IPS-NIHi7 (cell line): ENCODE measurements at regions not wholly inside any gene's neighbourhood (a gene's known extent, or its start where the extent isn't known, plus 50 kb on each side); places are given as distances from the start of the nearest gene placed in this dataset.

ENCODE experiments used
- DNase-seq: peaks from one replicate; pipeline ENCODE4 v3.0.0; 2012; ENCODE audit warnings: mixed read lengths; ENCODE audit errors: extremely low spot score

DNA sequence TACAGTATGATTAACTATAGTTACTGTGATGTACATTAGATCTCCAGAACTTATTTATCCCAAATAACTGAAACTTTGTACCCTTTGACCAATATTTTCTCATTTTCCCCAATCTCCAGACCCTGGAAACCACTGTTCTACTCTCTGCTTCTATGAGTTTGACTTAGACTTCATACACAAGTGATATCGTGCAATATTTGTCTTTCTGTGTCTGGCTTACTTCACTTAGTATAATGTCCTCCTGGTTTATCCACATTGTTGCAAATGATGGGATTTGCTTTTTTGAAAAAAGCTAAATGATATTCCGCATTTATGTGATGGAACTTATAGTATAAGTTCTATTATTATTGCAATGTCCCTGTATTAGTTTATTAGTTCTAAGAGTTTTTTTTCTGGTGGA is 81.8 kb upstream of the SOD3 start:
- DNase-seq: no peak

DNA sequence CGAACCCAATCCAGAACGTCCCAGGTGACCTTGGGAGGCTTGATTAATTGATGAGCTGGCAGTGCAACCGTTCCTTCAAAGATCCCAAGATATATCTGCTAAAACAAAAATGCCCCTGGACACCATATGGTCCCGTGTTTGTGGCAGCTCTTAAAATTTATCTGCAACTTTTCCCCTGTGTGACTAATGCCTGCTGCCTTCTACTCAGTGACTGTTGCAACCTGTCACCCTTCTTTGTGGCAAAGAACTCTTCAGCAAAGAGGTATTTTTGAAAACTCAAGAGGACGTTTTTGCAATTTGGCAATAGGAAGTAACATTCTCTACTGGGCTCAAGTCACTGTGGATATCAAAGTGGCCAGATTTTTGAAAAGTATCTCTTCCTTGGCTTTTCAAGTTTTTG is 75.8 kb upstream of the SOD3 start:
- DNase-seq: no peak

DNA sequence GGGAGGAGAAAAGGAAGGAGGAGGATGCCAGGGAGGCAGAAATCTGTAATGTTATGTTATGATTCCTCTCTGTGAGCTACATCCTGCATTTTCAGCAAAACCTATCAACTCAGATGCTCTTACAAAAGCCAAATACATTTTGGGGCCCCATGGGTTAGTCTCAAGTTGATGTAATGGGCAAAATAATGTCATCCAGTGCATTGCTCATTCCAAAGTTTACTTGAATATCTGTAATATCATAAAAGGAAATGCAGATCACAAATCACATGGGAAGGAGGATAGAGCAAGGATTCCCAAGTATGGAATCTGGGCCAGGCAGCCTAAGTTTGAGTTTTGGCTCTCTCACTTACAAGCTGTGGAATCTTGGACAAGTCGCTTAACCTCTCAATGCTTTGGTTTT is 74.9 kb upstream of the SOD3 start:
- DNase-seq: no peak

DNA sequence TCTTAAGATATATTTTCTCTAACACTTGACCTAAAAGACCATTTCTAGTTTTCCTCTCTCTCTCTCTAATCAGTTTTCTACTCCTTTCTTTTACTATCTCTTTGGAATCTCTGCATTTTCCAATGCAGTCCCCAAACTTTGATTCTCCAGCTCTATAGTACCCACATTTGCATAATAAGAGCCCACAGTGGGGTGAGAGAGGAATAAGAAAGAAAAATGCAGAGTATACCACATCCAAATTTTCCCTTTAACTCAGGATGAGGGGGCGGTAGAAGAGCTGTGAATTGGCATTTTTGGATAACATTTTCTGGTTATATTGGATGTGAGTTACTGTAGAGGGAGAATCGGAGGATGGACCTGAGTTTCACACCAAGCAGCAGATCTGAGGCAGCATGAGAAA is 74.4 kb upstream of the SOD3 start:
- no peak for DNase-seq

DNA sequence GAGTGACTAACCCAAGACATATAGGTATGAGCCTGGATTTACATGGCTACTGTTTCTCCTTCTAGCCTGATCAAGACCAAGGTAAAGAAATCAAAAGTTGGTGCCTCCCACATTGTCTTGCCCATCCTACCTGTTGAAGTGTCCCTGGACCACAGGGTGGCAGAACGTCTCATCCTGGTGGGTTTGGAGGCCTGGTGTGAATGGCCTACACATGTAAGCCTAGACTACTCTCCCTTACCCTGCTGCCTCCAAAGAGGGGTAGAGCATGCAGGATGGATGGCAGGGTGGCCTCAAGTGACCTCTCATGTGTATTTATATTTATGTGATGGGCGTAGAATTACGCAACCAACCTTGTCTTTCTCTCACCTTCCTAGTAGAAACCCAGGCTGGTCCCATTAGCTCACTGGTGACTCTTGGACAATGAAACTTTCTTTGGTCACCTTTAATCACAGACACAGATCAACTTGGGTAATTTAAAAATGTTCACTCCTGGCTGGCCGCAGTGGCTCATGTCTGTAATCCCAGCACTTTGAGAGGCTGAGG is 73.3 kb upstream of the SOD3 start:
- DNase-seq: no peak

DNA sequence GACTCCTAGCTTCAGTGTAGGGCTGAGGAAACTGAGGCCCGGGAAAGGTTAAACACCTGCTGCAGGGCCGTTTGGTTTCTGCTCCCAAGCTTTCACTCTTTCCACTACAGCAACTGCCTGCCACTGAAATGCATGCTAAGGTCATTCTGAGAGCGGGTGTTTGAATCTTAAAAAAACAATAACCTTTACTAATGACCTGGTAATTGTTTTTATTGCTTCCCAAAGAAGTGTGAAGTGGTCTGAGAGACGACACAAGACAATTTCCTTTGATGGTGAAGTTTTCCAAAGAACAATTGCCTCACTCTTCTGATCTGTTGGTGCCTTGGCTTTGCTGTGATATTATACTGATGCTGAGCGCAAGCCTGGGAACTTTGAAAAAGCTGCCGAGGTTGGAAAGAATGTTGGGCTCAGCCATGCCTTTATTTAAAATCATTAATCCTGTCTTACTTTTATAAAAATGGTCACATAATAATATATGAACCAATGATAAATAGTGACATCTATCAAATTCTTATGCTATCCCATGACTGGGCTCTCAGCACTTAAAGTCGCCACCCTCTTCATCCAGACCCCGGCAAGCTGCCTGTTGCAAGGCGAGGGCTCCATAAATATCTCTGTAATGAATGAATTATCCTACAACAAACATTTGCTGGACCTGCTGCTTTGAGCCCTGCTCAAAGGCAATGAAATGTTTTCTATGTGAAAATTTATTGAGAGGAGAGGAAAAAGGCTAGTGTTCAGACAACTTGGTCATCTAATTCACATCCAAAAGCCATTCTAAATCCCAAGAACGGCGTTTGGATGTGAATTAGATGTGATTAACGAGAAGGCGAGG is 67.8 kb upstream of the SOD3 start:
- no peak for DNase-seq

DNA sequence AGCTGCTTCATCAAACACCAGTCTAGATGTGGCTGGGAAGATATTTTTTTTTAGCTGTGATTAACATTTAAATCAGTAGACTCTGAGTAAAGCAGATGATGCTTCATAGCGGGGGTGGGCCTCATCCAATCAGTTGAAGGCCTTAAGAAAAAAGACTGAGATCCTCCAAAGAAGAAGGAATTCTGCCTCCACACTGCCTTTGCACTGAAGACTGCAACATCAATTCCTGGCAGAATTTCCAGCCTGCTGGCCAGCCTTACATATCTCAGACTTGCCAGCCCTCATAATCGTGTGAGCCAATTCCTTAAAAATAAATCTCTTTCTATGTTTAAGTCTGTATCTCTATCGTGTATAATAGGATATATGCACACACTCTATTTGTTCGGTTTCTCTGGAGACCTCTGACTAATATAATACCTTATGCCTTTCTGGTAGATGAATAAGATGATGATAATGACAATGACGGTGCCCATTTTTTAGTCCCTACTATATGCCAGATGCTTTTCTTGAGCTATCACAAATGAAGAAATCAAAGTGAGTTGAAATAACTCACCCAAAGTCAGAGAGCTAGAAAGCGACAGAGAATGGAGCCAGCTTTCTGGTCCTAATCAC is 66.1 kb upstream of the SOD3 start:
- no peak for DNase-seq

DNA sequence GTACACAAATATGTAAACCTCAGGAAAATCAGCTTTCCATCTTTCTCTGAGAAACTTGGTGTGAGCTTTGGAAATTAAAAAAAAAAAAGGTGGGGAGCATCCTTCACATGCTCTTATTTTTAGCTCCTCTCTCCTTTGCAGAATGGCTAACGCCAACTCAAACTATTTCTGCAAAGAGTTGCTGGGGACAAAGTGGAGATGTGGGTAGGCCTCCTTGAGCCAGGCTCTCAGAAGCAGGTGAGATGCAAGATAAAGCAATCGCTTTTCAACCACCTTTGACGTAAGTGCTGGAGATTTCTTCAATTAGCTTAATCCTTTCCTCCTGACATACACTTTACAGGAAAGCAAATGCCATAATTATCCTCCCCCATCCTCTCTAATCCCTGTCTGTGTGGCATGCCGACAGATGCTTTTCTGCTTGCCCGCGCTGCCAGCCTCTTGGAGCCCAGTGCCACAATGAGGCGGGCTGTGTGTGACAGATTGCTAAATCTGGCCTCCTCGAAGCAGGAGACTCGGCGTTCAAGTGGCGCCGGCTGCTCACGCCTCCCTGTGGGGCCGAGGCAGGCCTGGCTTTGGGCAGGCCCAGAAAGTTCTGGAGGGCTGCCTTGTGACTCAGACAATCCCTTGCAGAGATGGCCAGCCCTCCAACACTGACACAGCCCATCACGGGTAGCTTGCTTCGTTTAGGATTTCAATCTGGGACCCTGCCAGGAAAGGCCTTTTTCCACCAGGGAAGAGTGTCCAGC is 64.9 kb upstream of the SOD3 start:
- no peak for DNase-seq

DNA sequence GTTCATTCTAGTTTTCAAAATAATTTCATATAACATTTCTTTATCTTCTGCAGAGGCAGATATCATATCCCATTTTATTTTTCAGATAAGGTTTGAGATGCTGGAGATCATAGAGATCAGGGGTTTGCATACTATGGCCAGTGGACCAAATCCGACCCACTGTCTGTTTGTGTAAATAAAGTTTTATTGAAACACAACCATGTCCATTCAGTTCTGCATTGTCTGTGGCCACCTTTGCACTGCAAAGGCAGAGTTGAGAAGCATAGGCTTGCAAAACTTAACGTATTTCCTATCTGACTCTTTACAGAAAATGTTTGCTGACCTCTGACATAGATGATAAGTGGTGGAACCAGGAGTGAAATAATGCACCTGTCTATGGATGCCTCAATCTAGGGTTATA is 63.9 kb upstream of the SOD3 start:
- no peak for DNase-seq

DNA sequence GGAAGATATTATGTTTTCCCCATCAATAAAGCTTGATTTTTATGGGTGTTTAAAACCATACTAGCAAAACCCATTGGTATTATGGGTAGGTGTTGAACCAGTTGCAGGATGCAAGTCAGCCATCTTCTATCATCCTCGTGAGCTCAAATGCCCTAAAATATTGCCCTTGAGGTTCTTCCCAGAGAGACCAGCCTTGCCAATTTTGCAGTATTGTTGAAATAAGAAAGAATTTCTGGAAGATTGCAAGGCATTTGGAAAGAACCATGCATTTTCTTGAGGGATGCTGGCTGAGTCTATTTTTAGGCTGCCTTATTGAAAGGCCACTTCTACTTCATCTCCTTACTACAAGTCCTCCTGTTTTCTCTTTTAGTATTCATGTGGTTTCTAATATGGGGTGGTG is 60.9 kb upstream of the SOD3 start:
- no peak for DNase-seq

DNA sequence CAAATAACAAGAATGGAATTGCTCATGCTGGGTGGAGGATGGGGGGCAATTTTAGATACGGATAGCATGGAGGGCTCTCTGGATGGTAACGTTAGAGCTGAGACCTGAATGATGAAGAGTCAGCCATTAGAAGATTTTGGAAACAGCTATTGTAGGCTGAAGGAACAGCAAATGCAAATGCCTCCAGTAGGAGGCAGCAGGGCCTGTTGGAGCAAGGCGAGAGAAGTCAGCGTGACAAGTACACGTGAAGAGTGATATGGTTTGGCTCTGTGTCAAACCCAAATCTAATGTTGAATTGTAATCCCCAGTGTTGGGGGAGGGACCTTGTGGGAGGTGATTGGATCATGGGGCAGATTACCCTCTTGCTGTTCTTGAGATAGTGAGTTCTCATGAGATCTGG is 59.3 kb upstream of the SOD3 start:
- peak; percentile 50 for DNase-seq

DNA sequence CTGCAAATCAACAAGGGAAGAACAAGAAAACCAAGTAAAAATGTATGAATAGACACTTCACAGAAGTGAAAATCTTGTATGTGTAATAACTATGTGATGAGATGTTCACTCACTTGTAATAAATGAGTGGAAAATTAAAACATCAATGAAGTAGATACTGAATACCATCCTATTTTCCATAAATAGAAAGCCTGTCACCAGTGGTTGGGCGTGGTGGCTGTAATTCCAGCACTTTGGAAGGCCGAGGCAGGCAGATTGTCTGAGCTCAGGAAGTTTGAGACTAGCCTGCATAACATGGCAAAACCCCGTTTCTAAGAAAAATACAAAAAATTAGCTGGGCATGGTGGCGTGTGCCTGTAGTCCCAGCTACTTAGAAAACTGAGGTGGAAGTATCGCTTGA is 53.5 kb upstream of the SOD3 start:
- DNase-seq: no peak

DNA sequence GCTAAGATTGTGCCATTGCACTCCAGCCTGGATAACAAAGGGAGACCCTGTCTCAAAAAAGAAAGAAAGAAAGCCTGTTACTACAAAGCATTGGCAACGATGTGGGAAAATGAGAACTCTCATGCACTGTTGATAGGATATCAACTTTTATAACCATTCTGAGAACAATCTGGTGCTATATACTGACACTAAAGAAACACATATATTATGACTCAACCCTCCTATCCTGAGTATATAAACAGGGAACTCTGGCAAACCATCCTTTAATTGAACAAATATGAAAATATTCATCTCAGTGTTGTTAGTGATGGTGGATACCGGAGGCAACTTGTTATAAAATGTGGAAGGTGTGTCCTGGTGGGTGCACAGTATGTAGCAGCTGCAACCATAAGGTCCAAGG is 53.0 kb upstream of the SOD3 start:
- DNase-seq: no peak

DNA sequence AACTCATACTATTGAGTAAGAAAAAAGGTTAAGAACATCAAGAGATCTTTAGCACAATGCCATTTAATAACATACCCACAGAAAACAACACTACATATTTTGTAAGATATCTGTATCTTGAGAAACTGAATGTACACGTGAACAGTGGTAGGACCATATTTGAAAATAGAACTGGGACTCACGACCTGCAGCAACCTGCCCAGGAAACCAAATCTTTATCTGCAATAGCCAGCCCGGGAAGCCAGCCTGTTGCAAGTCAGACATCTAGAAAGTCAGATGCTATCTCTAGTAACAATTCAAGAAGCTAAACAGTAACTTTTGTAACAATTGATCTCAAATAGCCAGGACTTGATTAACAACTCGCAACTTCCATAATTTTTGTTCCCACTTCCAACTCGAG is 52.6 kb upstream of the SOD3 start:
- no peak for DNase-seq

DNA sequence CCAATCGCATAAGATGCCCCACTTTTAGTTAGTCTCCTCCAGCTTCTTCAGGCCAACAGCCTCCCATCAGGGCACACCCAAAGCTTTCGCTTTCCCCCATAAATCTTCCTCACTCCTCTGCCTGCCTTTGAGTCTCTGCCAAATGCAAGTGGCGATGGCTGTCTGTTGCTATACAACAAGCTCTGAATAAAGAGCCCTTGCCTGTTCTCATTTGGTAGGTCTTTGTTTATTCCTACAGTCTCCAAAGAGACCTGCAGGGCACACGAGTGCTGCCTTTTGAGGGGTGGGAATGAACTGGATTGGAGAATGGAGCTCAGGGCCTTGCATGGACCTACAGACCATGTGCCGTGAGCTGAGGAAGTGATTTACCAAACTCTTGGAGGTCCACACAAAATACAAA is 52.2 kb upstream of the SOD3 start:
- DNase-seq: no peak

DNA sequence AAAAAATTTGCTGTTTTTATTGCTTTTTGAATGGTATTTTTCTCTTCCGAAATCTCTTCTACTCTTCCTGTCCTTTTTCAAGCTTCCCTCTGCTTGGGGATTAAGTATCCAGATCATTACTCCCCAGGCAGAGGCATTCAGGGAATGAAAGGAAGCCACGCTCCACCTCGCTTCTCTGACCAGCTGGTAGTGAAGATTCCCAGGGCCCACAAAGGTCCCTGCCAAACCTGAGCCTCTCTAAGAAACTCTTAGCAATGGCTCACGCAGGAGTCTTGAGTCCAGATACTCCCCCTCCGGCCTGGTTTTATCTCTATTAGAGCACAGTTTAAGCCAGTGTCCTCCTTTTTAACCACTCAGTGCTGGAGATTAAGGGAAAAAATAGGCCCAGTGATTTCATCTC is 51.4 kb upstream of the SOD3 start:
- DNase-seq: peak; percentile 78

DNA sequence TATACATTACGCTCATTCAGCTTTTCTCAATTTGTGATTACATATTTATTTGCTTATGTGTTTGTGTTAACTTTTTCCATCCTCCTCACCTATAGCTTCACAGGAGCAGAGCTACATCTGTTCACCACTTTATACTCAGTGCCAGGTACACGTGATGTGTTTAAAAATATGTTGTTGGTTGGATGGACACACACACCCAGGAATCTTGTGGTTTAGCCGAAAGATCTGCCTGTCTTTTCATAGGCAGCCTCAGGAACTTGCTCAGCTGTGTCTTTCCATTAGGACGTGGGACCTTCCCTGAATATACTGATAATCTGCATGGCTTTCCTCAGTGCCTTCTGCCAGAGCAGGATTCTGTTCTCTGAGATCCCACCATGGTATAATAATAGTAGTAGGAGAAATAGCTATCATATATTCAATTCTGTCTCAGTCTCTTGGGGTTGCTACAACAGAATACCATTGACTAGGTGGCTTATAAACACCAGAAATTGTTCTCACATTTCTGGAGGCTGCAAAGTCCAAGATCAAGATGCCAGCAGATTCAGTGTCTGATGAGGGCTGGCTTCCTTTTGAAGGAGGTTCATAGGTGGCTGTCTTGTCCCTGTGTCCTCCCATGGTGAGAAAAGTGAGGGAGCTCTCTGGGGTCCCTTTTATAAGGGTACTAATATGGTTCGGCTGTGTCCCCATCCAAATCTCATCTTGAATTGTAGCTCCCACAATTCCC is 50.0 kb upstream of the SOD3 start:
- DNase-seq: no peak
